K562 (cell line): ENCODE measurements at regions not wholly inside any gene's neighbourhood (a gene's known extent, or its start where the extent isn't known, plus 50 kb on each side); places are given as distances from the start of the nearest gene placed in this dataset.

Source experiments
- ATAC-seq: fragments of 200-7000 bp; cut with Tn5 transposase; 3 replicates; pipeline ENCODE4 v1.9.1; 2020; ENCODE audit warnings: moderate library complexity
- BruUV-seq: library from RNA; stranded (reverse); fragments of 400-500 nt; replicated peaks from 2 replicates; lab custom pipeline; 2021; lab: Mats Ljungman, UMichigan
- CTCF ChIA-PET: fragments of 300-600 bp; formaldehyde crosslinking; extraction: SDS; loops from one replicate; lab custom pipeline; 2021; ENCODE audit warnings: low intra/inter-chr PET ratio; lab: Yijun Ruan, JAX
- POLR2A ChIA-PET: fragments of 300-600, 350-650 bp; sonication (Branson Sonifier 250); formaldehyde crosslinking; extraction: SDS; loops from one replicate; lab custom pipeline; 2021; ENCODE audit warnings: antibody characterized with exemption, inconsistent platforms; lab: Yijun Ruan, JAX
- DNase-seq, 4 experiments: peaks; one replicate each; pipeline versions ENCODE4 v3.0.0 to v3.0.0-alpha.2; 2011 to 2018; ENCODE audit warnings: low spot score in 3 of 4, mixed read lengths in 3 of 4; ENCODE audit errors: extremely low read depth in 1 of 4
- FAIRE-seq: peaks from 2 replicates; lab custom pipeline; 2011; peaks lifted over from hg19 to GRCh38; lab: Jason Lieb, UNC
- H2AFZ ChIP-seq: 2 replicates; pipeline ENCODE4 v1.6.0; 2011; ENCODE audit warnings: low read depth, low read length, control low read depth, inconsistent platforms
- H3K27ac ChIP-seq: fragments of 200-600 bp; 3 replicates; pipeline ENCODE4 v1.8.0; 2011; ENCODE audit warnings: low read depth, mild to moderate bottlenecking, control low read depth, inconsistent platforms, low read length, moderate library complexity, mixed read lengths; ENCODE audit errors: extremely low read depth
- H3K27me3 ChIP-seq, 2 experiments: fragments of 300-600 bp in 1 of 2; 2 replicates in 1 of 2; 3 replicates in 1 of 2; pipeline versions ENCODE4 v1.6.0 to v1.8.0; 2011; ENCODE audit warnings: inconsistent platforms in 2 of 2, low read length in 2 of 2, mild to moderate bottlenecking in 1 of 2, mixed read lengths in 1 of 2, moderate library complexity in 1 of 2; ENCODE audit not compliant: control insufficient read depth in 2 of 2, insufficient read depth in 2 of 2
- H3K36me3 ChIP-seq: fragments of 300-600 bp; 3 replicates; pipeline ENCODE4 v1.8.0; 2011; ENCODE audit warnings: mild to moderate bottlenecking, low read length, inconsistent platforms; ENCODE audit not compliant: control insufficient read depth, insufficient read depth
- H3K4me1 ChIP-seq, 2 experiments: fragments of 200-600 bp in 1 of 2; replicated peaks in 1 of 2; 2 replicates in 1 of 2; 3 replicates in 1 of 2; pipeline versions ENCODE4 v1.5.1 to v1.8.0; 2011; ENCODE audit warnings: inconsistent platforms in 2 of 2, low read length in 2 of 2, mild to moderate bottlenecking in 1 of 2, mixed read lengths in 1 of 2, moderate library complexity in 1 of 2; ENCODE audit not compliant: control insufficient read depth in 2 of 2, insufficient read depth in 2 of 2
- H3K4me2 ChIP-seq: 2 replicates; pipeline ENCODE4 v1.6.1; 2011; ENCODE audit warnings: low read length, control low read depth, inconsistent platforms, mixed read lengths; ENCODE audit not compliant: insufficient read depth
- H3K4me3 ChIP-seq: fragments of 200-600 bp; sonication (generic), shearing (Covaris generic); 2 replicates; pipeline ENCODE4 v1.5.1; 2016; ENCODE audit warnings: control low read depth, inconsistent platforms
- H3K79me2 ChIP-seq: fragments of 200-600 bp; 3 replicates; pipeline ENCODE4 v1.8.0; 2011; ENCODE audit warnings: low read length, inconsistent platforms; ENCODE audit not compliant: control insufficient read depth, insufficient read depth
- H3K9ac ChIP-seq, 2 experiments: 2 replicates each; pipeline versions ENCODE4 v1.6.0 to v1.6.1; 2011; ENCODE audit warnings: low read depth in 2 of 2, low read length in 2 of 2, control low read depth in 1 of 2, inconsistent platforms in 1 of 2, mild to moderate bottlenecking in 1 of 2, mixed read lengths in 1 of 2; ENCODE audit not compliant: insufficient read depth in 1 of 2
- H3K9me1 ChIP-seq: one replicate; pipeline ENCODE4 v1.6.0; 2011; ENCODE audit warnings: inconsistent platforms, mild to moderate bottlenecking, low read length, moderate library complexity; ENCODE audit not compliant: control insufficient read depth, insufficient read depth
- H3K9me3 ChIP-seq: replicated peaks from 2 replicates; pipeline ENCODE4 v1.5.1; 2011; ENCODE audit warnings: low read depth, low read length, inconsistent platforms; ENCODE audit not compliant: control insufficient read depth, insufficient read depth
- H4K20me1 ChIP-seq: replicated peaks from 2 replicates; pipeline ENCODE4 v1.6.1; 2011; ENCODE audit warnings: low read length, inconsistent platforms, mixed read lengths; ENCODE audit not compliant: control insufficient read depth, insufficient read depth
- BMI1 ChIP-seq: fragments of 150-350 bp; IDR thresholded peaks from 2 replicates; pipeline ENCODE4 v1.6.1; 2014; ENCODE audit warnings: low read length
- CSDE1 ChIP-seq, 2 experiments: fragments of 450-650 bp; IDR thresholded peaks; 2 replicates each; pipeline ENCODE4 v1.6.1; 2016; ENCODE audit warnings: mild to moderate bottlenecking in 1 of 2
- ETV1 ChIP-seq: fragments of 450-650 bp; conservative IDR thresholded peaks from 2 replicates; pipeline ENCODE4 v1.6.1; 2016; ENCODE audit warnings: missing genetic modification characterization, control low read depth, low read depth, missing compliant biosample characterization
- HDAC6 ChIP-seq: IDR thresholded peaks from 2 replicates; pipeline ENCODE4 v1.6.1; 2012; ENCODE audit warnings: low read depth, mild to moderate bottlenecking, control low read depth, inconsistent platforms, low read length, moderate library complexity
- JUND ChIP-seq, 2 experiments: IDR thresholded peaks; 2 replicates in 1 of 2; 3 replicates in 1 of 2; pipeline ENCODE4 v1.6.1; 2011; ENCODE audit warnings: borderline replicate concordance in 2 of 2, low read depth in 2 of 2, low read length in 2 of 2, improper control_type of control experiment in 1 of 2, missing biosample characterization in 1 of 2, missing genetic modification characterization in 1 of 2, missing genetic modification reagents in 1 of 2
- SOX6 ChIP-seq: fragments of 450-650 bp; IDR thresholded peaks from 2 replicates; pipeline ENCODE4 v1.6.1; 2014; ENCODE audit warnings: mild to moderate bottlenecking
- ZHX1 ChIP-seq: fragments of 150-350 bp; conservative IDR thresholded peaks from 2 replicates; pipeline ENCODE4 v1.6.1; 2014; ENCODE audit warnings: low read length
- ZNF212 ChIP-seq: fragments of 450-650 bp; formaldehyde crosslinking; IDR thresholded peaks from 2 replicates; pipeline ENCODE4 v1.4.0; 2020; ENCODE audit warnings: mild to moderate bottlenecking
- ZNF347 ChIP-seq: fragments of 450-650 bp; formaldehyde crosslinking; IDR thresholded peaks from 2 replicates; pipeline ENCODE4 v1.4.0; 2020; ENCODE audit warnings: low read depth, mild to moderate bottlenecking, moderate library complexity
- ZNF445 ChIP-seq: fragments of 250-450 bp; sonication (Bioruptor Pico); IDR thresholded peaks from 2 replicates; pipeline ENCODE4 v1.4.0; 2020; ENCODE audit warnings: low read depth, mild to moderate bottlenecking, moderate library complexity
- WGBS: fragments of 100-300 bp; shearing (Covaris generic); methylation state at CpG from one replicate; pipeline ENCODE4 v1.1.6; 2016; ENCODE audit warnings: low coverage, mixed read lengths; ENCODE audit not compliant: insufficient coverage; ENCODE audit errors: missing lambda C conversion rate; 5-methylcytosine and 5-hydroxymethylcytosine counted together
- in situ Hi-C: fragments of 300-500 bp; cut with MboI; formaldehyde crosslinking; loops from 4 replicates; pipeline ENCODE4 v1.15.0; 2018; ENCODE audit warnings: inconsistent platforms, mixed read lengths
- intact Hi-C: fragments of 100-400 bp; cut with micrococcal nuclease; formaldehyde crosslinking; loops from 2 replicates; pipeline ENCODE4 v1.14.2; 2022

- POLR2A ChIA-PET = no interaction called here
- TF ChIP-seq ZNF445 (CRISPR knock-in tag) = no peak
- TF ChIP-seq ETV1 (tag) = no peak
- TF ChIP-seq ZHX1 = no peak
- no peak for TF ChIP-seq JUND (IDR thresholded peaks at IDR 0.05; ENCODE audit: borderline replicate concordance, low read depth, low read length)
- TF ChIP-seq JUND (tag; IDR thresholded peaks at IDR 0.05; ENCODE audit: borderline replicate concordance, low read depth, low read length) = no peak
- TF ChIP-seq CSDE1 (IDR thresholded peaks at IDR 0.05) = no peak
- TF ChIP-seq ZNF212 (CRISPR knock-in tag) = no peak
- no peak for TF ChIP-seq ZNF347 (CRISPR knock-in tag)
- no peak for TF ChIP-seq BMI1
- TF ChIP-seq HDAC6 = no peak
- no peak for TF ChIP-seq SOX6
- H3K27me3 ChIP-seq = peaks cover 0 to 29% of the 10 kb centered on the region in 2 experiments; a peak in 2 of 5 replicates
- no peak for FAIRE-seq
- H2AFZ ChIP-seq = no peak overlapping the region
- no peak overlapping the region for H3K27ac ChIP-seq
- ATAC-seq = no peak
- no peaks in the 10 kb centered on the region for H3K9me3 ChIP-seq
- H4K20me1 ChIP-seq = no peaks in the 10 kb centered on the region
- H3K36me3 ChIP-seq = no peaks in the 10 kb centered on the region
- WGBS = no CpG with 5 or more reads among the region's 2 CpGs
- no peaks in the 10 kb centered on the region for H3K4me1 ChIP-seq
- DNase-seq = no peak
- CTCF ChIA-PET = no interaction called here
- in situ Hi-C loops (no loop called here), intact Hi-C loops (no loop called here)
- H3K9ac ChIP-seq = no peak overlapping the region
- BruUV-seq = no TSS peak
- H3K4me2 ChIP-seq = no peak overlapping the region
- H3K4me3 ChIP-seq = no peak overlapping the region
- no peaks in the 10 kb centered on the region for H3K9me1 ChIP-seq
- H3K79me2 ChIP-seq = no peaks in the 10 kb centered on the region
Measured at GRCh38 chr18:75143851-75144250, 65.1 kb downstream of the PTGR3 start.
